Upper lobe of left lung (tissue), 4 donors: ENCODE measurements at regions not wholly inside any gene's neighbourhood (a gene's known extent, or its start where the extent isn't known, plus 50 kb on each side); places are given as distances from the start of the nearest gene placed in this dataset.

Experiments
- CTCF ChIP-seq, 6 experiments: fragments of 450-650 bp in 4 of 6; fragments of 200-600 bp in 2 of 6; sonication (generic) in 2 of 6; IDR thresholded peaks; one replicate each; pipeline ENCODE4 v1.5.1; 2016 to 2019; ENCODE audit warnings: antibody characterized with exemption in 6 of 6
- POLR2A ChIP-seq, 4 donors: fragments of 450-650 bp; IDR thresholded peaks; one replicate each; pipeline ENCODE4 v1.5.1; 2016 to 2017; ENCODE audit warnings: antibody characterized with exemption in 4 of 4, mild to moderate bottlenecking in 2 of 4

DNA sequence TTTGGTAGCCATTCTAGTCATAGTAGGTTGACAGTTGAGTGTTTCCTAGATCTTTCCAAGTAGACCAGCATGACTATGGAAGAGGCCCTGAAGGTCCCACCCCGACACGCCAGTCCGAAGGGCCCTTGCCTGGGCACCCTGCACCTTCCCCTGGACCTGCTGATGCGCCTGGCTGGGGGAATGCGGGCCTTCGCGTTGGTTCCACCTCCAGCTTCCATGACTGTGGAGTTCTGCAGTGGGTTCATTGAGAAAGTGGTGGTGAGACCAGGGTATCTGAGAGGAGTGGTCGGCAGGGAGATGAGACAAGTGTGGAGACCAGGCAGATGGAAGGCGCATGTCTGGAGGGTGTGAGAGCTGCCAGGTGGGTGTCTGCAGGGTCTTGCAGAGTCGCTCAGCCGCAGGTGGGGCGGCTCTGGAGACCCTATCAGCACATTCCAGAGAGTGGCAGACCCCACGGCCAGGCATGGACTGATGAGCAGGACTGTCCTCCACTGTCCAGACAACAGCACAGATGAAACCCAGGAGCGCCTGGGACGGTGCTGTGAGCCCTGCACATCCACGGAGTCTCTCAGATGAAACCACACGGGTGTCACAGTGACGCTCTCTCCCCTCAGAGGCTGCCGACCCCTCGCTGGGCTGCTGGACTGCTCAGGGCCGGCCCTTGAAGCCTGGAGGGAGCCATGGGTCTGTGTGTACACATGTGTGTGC lies 182.5 kb upstream of the HDAC4 start:
- TF ChIP-seq POLR2A (IDR thresholded peaks at IDR 0.05) = no peak
- no peak for TF ChIP-seq CTCF (IDR thresholded peaks at IDR 0.05)
